PFSK-1 (cell line): ENCODE measurements at regions not wholly inside any gene's neighbourhood (a gene's known extent, or its start where the extent isn't known, plus 50 kb on each side); places are given as distances from the start of the nearest gene placed in this dataset.

ENCODE experiments used
- POLR2AphosphoS5 ChIP-seq: IDR thresholded peaks from 2 replicates; pipeline ENCODE4 v1.6.1; 2012; ENCODE audit warnings: low read depth, mild to moderate bottlenecking, control low read depth, low read length, moderate library complexity
- SIN3A ChIP-seq: IDR thresholded peaks from 2 replicates; pipeline ENCODE4 v1.6.1; 2012; ENCODE audit warnings: mild to moderate bottlenecking, low read length, moderate library complexity, borderline replicate concordance; ENCODE audit not compliant: insufficient read depth
- TAF1 ChIP-seq: IDR thresholded peaks from 2 replicates; pipeline ENCODE4 v1.6.1; 2012; ENCODE audit warnings: low read length, control low read depth, borderline replicate concordance; ENCODE audit not compliant: insufficient read depth
- TF ChIP-seq, protein P1 (sequence below), 2 experiments: IDR thresholded peaks; 2 replicates each; pipeline versions ENCODE4 v1.6.1 to v1.8.0; 2011 to 2012; ENCODE audit warnings: low read depth in 2 of 2, low read length in 2 of 2, control low read depth in 1 of 2, inconsistent platforms in 1 of 2, mild to moderate bottlenecking in 1 of 2, moderate library complexity in 1 of 2; ENCODE audit not compliant: insufficient read depth in 1 of 2

DNA sequence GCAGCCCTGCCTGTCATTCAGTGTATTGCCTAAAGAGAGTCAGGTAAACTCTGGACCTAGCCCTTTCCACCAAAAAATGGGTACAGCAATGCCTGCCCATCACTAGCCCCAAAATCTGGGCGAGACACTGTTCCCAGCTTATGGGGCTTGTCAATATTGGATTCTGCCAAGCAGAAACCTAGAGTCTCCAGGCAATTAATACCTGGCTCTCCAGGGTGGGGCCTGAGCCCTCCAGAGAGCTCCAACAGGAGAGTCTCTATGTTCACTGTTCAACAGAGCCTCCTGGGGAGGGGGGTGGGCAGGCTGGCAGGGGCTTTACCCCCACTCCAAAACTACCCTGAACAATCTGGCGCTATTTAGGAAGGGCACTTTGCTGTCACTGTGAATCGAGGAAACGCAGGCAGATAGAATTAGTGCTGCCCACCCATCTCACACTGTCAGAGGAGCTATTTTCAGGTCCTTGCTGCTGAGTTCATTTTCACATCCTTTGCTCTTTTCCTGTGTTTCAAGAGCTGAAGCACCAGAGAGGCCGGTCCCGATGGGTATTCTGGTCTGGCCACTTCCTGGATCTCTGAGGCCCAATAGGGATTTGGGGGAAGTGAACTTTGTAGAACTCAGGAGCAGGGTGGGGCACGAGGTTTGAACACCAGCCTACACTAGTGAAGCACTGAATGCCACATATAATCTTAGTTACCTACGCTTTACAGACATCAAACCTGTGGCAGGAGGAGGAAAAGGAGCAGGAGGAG lies 121.8 kb downstream of the C5orf15 start:
- TF ChIP-seq, protein P1, sequence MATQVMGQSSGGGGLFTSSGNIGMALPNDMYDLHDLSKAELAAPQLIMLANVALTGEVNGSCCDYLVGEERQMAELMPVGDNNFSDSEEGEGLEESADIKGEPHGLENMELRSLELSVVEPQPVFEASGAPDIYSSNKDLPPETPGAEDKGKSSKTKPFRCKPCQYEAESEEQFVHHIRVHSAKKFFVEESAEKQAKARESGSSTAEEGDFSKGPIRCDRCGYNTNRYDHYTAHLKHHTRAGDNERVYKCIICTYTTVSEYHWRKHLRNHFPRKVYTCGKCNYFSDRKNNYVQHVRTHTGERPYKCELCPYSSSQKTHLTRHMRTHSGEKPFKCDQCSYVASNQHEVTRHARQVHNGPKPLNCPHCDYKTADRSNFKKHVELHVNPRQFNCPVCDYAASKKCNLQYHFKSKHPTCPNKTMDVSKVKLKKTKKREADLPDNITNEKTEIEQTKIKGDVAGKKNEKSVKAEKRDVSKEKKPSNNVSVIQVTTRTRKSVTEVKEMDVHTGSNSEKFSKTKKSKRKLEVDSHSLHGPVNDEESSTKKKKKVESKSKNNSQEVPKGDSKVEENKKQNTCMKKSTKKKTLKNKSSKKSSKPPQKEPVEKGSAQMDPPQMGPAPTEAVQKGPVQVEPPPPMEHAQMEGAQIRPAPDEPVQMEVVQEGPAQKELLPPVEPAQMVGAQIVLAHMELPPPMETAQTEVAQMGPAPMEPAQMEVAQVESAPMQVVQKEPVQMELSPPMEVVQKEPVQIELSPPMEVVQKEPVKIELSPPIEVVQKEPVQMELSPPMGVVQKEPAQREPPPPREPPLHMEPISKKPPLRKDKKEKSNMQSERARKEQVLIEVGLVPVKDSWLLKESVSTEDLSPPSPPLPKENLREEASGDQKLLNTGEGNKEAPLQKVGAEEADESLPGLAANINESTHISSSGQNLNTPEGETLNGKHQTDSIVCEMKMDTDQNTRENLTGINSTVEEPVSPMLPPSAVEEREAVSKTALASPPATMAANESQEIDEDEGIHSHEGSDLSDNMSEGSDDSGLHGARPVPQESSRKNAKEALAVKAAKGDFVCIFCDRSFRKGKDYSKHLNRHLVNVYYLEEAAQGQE (IDR thresholded peaks at IDR 0.05; ENCODE audit: insufficient read depth in 1 of 2, low read depth in 2 of 2, low read length in 2 of 2): no peak
- no peak for TF ChIP-seq POLR2AphosphoS5
- TF ChIP-seq TAF1: no peak
- no peak for TF ChIP-seq SIN3A
